ENCODE measurements at regions not wholly inside any gene's neighbourhood (a gene's known extent, or its start where the extent isn't known, plus 50 kb on each side); places are given as distances from the start of the nearest gene placed in this dataset.

- Mint-ChIP-seq H3K36me3 (no peaks in the 10 kb centered on the region), H3K4me1 (no peaks in the 10 kb centered on the region), H3K9me3 (peaks cover 4 to 38% (median 12%) of the 10 kb centered on the region in 5 donors), H3K27me3 (no peaks in the 10 kb centered on the region), H3K4me3 (no peak overlapping the region), H3K27ac (no peak overlapping the region)
- no peak for DNase-seq
- Histone ChIP-seq H3K4me3 (ENCODE audit: low read length) (no peak overlapping the region), H3K9me3 (ENCODE audit: low read length) (no peaks in the 10 kb centered on the region), H3K4me1 (ENCODE audit: insufficient read depth, low read length) (no peaks in the 10 kb centered on the region), H3K36me3 (ENCODE audit: insufficient read depth, low read length) (no peaks in the 10 kb centered on the region), H3K27ac (ENCODE audit: low read depth, low read length) (no peak overlapping the region), H3K27me3 (ENCODE audit: insufficient read depth, low read length, poor library complexity, severe bottlenecking) (no peaks in the 10 kb centered on the region)
- POLR2A ChIA-PET = no interaction called here
- CTCF ChIA-PET = no interaction called here
Measured at GRCh38 chr6:54467384-54467783, 159.1 kb downstream of the TINAG start.

- DNase-seq = no peak
- Histone ChIP-seq H3K27ac (ENCODE audit: low read depth, low read length) (no peak overlapping the region), H3K9me3 (ENCODE audit: low read length) (no peaks in the 10 kb centered on the region), H3K36me3 (ENCODE audit: insufficient read depth, low read length) (no peaks in the 10 kb centered on the region), H3K4me1 (ENCODE audit: insufficient read depth, low read length) (no peaks in the 10 kb centered on the region), H3K4me3 (ENCODE audit: low read length) (no peak overlapping the region), H3K27me3 (ENCODE audit: insufficient read depth, low read length, poor library complexity, severe bottlenecking) (no peaks in the 10 kb centered on the region)
- Mint-ChIP-seq H3K4me3 (no peak overlapping the region), H3K27ac (no peak overlapping the region), H3K36me3 (no peaks in the 10 kb centered on the region), H3K4me1 (no peaks in the 10 kb centered on the region), H3K9me3 (peaks cover 0 to 22% (median 2%) of the 10 kb centered on the region in 5 donors), H3K27me3 (no peaks in the 10 kb centered on the region)
- CTCF ChIA-PET = no interaction called here
- POLR2A ChIA-PET = no interaction called here
Measured at GRCh38 chr6:54473328-54473727, 165.1 kb downstream of the TINAG start.

- H3K27me3 Mint-ChIP-seq = no peaks in the 10 kb centered on the region
- no peaks in the 10 kb centered on the region for H3K36me3 ChIP-seq (ENCODE audit: insufficient read depth, low read length)
- ChIA-PET CTCF (no interaction called here), POLR2A (no interaction called here)
- no peaks in the 10 kb centered on the region for H3K36me3 Mint-ChIP-seq
- H3K9me3 ChIP-seq (ENCODE audit: low read length) = no peaks in the 10 kb centered on the region
- H3K27ac ChIP-seq (ENCODE audit: low read depth, low read length) = no peak overlapping the region
- no peaks in the 10 kb centered on the region for H3K4me1 Mint-ChIP-seq
- no peak overlapping the region for H3K27ac Mint-ChIP-seq
- no peaks in the 10 kb centered on the region for H3K27me3 ChIP-seq (ENCODE audit: insufficient read depth, low read length, poor library complexity, severe bottlenecking)
- DNase-seq = no peak
- no peak overlapping the region for H3K4me3 ChIP-seq (ENCODE audit: low read length)
- peaks cover 0 to 17% (median 2%) of the 10 kb centered on the region in 5 donors for H3K9me3 Mint-ChIP-seq
- no peak overlapping the region for H3K4me3 Mint-ChIP-seq
- H3K4me1 ChIP-seq (ENCODE audit: insufficient read depth, low read length) = no peaks in the 10 kb centered on the region
Measured at GRCh38 chr6:54474898-54475297, 166.7 kb downstream of the TINAG start.

GRCh38 chr6:54481091-54481490 lies 172.8 kb downstream of the TINAG start:
- H3K27me3 Mint-ChIP-seq = peaks cover 0 to 1% of the 10 kb centered on the region in 2 donors
- H3K4me1 ChIP-seq (ENCODE audit: insufficient read depth, low read length) = no peaks in the 10 kb centered on the region
- POLR2A ChIA-PET = no interaction called here

GRCh38 chr6:54491431-54491830 lies 183.2 kb downstream of the TINAG start:
- Mint-ChIP-seq H3K4me3 (no peak overlapping the region), H3K27ac (no peak overlapping the region), H3K9me3 (peaks cover 4 to 56% (median 11%) of the 10 kb centered on the region in 5 donors), H3K36me3 (no peaks in the 10 kb centered on the region), H3K4me1 (no peaks in the 10 kb centered on the region), H3K27me3 (no peaks in the 10 kb centered on the region)
- Histone ChIP-seq H3K4me3 (ENCODE audit: low read length) (no peak overlapping the region), H3K27me3 (ENCODE audit: insufficient read depth, low read length, poor library complexity, severe bottlenecking) (no peaks in the 10 kb centered on the region), H3K9me3 (ENCODE audit: low read length) (no peaks in the 10 kb centered on the region), H3K4me1 (ENCODE audit: insufficient read depth, low read length) (no peaks in the 10 kb centered on the region), H3K36me3 (ENCODE audit: insufficient read depth, low read length) (no peaks in the 10 kb centered on the region), H3K27ac (ENCODE audit: low read depth, low read length) (no peak overlapping the region)
- no peak for DNase-seq
- CTCF ChIA-PET = no interaction called here
- POLR2A ChIA-PET = no interaction called here

More at GRCh38 chr6:54481091-54481490, 172.8 kb downstream of the TINAG start:
- H3K4me3 ChIP-seq (ENCODE audit: low read length) = no peak overlapping the region
- H3K4me1 Mint-ChIP-seq = no peaks in the 10 kb centered on the region
- H3K27ac ChIP-seq (ENCODE audit: low read depth, low read length) = no peak overlapping the region
- H3K36me3 Mint-ChIP-seq = peaks cover 0 to 2% (median 0%) of the 10 kb centered on the region in 3 donors
- H3K4me3 Mint-ChIP-seq = no peak overlapping the region
- DNase-seq = no peak
- no peak overlapping the region for H3K27ac Mint-ChIP-seq
- H3K9me3 Mint-ChIP-seq = peaks cover 2 to 9% (median 5%) of the 10 kb centered on the region in 5 donors
- H3K9me3 ChIP-seq (ENCODE audit: low read length) = no peaks in the 10 kb centered on the region
- H3K36me3 ChIP-seq (ENCODE audit: insufficient read depth, low read length) = no peaks in the 10 kb centered on the region
- CTCF ChIA-PET = no interaction called here
- no peaks in the 10 kb centered on the region for H3K27me3 ChIP-seq (ENCODE audit: insufficient read depth, low read length, poor library complexity, severe bottlenecking)

- no peak overlapping the region for H3K27ac Mint-ChIP-seq
- H3K4me1 ChIP-seq (ENCODE audit: insufficient read depth, low read length) = no peaks in the 10 kb centered on the region
- no peak overlapping the region for H3K27ac ChIP-seq (ENCODE audit: low read depth, low read length)
- H3K9me3 ChIP-seq (ENCODE audit: low read length) = no peaks in the 10 kb centered on the region
- no peaks in the 10 kb centered on the region for H3K36me3 Mint-ChIP-seq
- no peaks in the 10 kb centered on the region for H3K27me3 Mint-ChIP-seq
- no peak for DNase-seq
- ChIA-PET POLR2A (no interaction called here), CTCF (no interaction called here)
- H3K27me3 ChIP-seq (ENCODE audit: insufficient read depth, low read length, poor library complexity, severe bottlenecking) = no peaks in the 10 kb centered on the region
- H3K4me3 ChIP-seq (ENCODE audit: low read length) = no peak overlapping the region
- peaks cover 6 to 51% (median 11%) of the 10 kb centered on the region in 5 donors for H3K9me3 Mint-ChIP-seq
- H3K36me3 ChIP-seq (ENCODE audit: insufficient read depth, low read length) = no peaks in the 10 kb centered on the region
- H3K4me1 Mint-ChIP-seq = no peaks in the 10 kb centered on the region
- H3K4me3 Mint-ChIP-seq = no peak overlapping the region
Measured at GRCh38 chr6:54493138-54493537, 184.9 kb downstream of the TINAG start.

- Histone ChIP-seq H3K27ac (ENCODE audit: low read depth, low read length) (no peak overlapping the region), H3K4me1 (ENCODE audit: insufficient read depth, low read length) (no peaks in the 10 kb centered on the region), H3K36me3 (ENCODE audit: insufficient read depth, low read length) (no peaks in the 10 kb centered on the region), H3K27me3 (ENCODE audit: insufficient read depth, low read length, poor library complexity, severe bottlenecking) (no peaks in the 10 kb centered on the region), H3K4me3 (ENCODE audit: low read length) (no peak overlapping the region), H3K9me3 (ENCODE audit: low read length) (no peaks in the 10 kb centered on the region)
- DNase-seq = no peak
- Mint-ChIP-seq H3K27me3 (no peaks in the 10 kb centered on the region), H3K36me3 (no peaks in the 10 kb centered on the region), H3K4me1 (no peaks in the 10 kb centered on the region), H3K27ac (no peak overlapping the region), H3K4me3 (no peak overlapping the region), H3K9me3 (peaks cover 2 to 24% (median 14%) of the 10 kb centered on the region in 5 donors)
- CTCF ChIA-PET = no interaction called here
- POLR2A ChIA-PET = no interaction called here
Measured at GRCh38 chr6:54503144-54503543, 194.9 kb downstream of the TINAG start.

- Histone ChIP-seq H3K27me3 (ENCODE audit: insufficient read depth, low read length, poor library complexity, severe bottlenecking) (no peaks in the 10 kb centered on the region), H3K36me3 (ENCODE audit: insufficient read depth, low read length) (no peaks in the 10 kb centered on the region), H3K4me1 (ENCODE audit: insufficient read depth, low read length) (no peaks in the 10 kb centered on the region), H3K9me3 (ENCODE audit: low read length) (no peaks in the 10 kb centered on the region), H3K4me3 (ENCODE audit: low read length) (no peak overlapping the region), H3K27ac (ENCODE audit: low read depth, low read length) (no peak overlapping the region)
- Mint-ChIP-seq H3K4me1 (no peaks in the 10 kb centered on the region), H3K9me3 (peaks cover 0 to 24% (median 3%) of the 10 kb centered on the region in 5 donors), H3K4me3 (no peak overlapping the region), H3K27me3 (no peaks in the 10 kb centered on the region), H3K36me3 (no peaks in the 10 kb centered on the region), H3K27ac (no peak overlapping the region)
- DNase-seq = no peak
- CTCF ChIA-PET = no interaction called here
- POLR2A ChIA-PET = no interaction called here
Measured at GRCh38 chr6:54515013-54515412, 206.8 kb downstream of the TINAG start.

GRCh38 chr6:54515713-54516112 lies 207.5 kb downstream of the TINAG start:
- Mint-ChIP-seq H3K9me3 (peaks cover 2 to 25% (median 5%) of the 10 kb centered on the region in 5 donors), H3K27ac (no peak overlapping the region), H3K4me3 (no peak overlapping the region), H3K27me3 (no peaks in the 10 kb centered on the region), H3K36me3 (no peaks in the 10 kb centered on the region), H3K4me1 (no peaks in the 10 kb centered on the region)
- Histone ChIP-seq H3K36me3 (ENCODE audit: insufficient read depth, low read length) (no peaks in the 10 kb centered on the region), H3K4me3 (ENCODE audit: low read length) (no peak overlapping the region), H3K27ac (ENCODE audit: low read depth, low read length) (no peak overlapping the region), H3K4me1 (ENCODE audit: insufficient read depth, low read length) (no peaks in the 10 kb centered on the region), H3K9me3 (ENCODE audit: low read length) (no peaks in the 10 kb centered on the region), H3K27me3 (ENCODE audit: insufficient read depth, low read length, poor library complexity, severe bottlenecking) (no peaks in the 10 kb centered on the region)
- DNase-seq = no peak
- POLR2A ChIA-PET = no interaction called here
- CTCF ChIA-PET = no interaction called here
